ENCODE measurements at regions not wholly inside any gene's neighbourhood (a gene's known extent, or its start where the extent isn't known, plus 50 kb on each side); places are given as distances from the start of the nearest gene placed in this dataset.

GRCh38 chr2:42868874-42869273 lies 76.5 kb upstream of the HAAO start:
- TF ChIP-seq, protein P1, sequence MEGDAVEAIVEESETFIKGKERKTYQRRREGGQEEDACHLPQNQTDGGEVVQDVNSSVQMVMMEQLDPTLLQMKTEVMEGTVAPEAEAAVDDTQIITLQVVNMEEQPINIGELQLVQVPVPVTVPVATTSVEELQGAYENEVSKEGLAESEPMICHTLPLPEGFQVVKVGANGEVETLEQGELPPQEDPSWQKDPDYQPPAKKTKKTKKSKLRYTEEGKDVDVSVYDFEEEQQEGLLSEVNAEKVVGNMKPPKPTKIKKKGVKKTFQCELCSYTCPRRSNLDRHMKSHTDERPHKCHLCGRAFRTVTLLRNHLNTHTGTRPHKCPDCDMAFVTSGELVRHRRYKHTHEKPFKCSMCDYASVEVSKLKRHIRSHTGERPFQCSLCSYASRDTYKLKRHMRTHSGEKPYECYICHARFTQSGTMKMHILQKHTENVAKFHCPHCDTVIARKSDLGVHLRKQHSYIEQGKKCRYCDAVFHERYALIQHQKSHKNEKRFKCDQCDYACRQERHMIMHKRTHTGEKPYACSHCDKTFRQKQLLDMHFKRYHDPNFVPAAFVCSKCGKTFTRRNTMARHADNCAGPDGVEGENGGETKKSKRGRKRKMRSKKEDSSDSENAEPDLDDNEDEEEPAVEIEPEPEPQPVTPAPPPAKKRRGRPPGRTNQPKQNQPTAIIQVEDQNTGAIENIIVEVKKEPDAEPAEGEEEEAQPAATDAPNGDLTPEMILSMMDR (IDR thresholded peaks at IDR 0.05; ENCODE audit: poor library complexity): no peak
- no peak for TF ChIP-seq EZH2 (IDR thresholded peaks at IDR 0.05; ENCODE audit: borderline replicate concordance)
- TF ChIP-seq EZH2phosphoT487 (IDR thresholded peaks at IDR 0.05; ENCODE audit: low read depth, severe bottlenecking, unreplicated experiment): no peak
